ENCODE measurements at regions not wholly inside any gene's neighbourhood (a gene's known extent, or its start where the extent isn't known, plus 50 kb on each side); places are given as distances from the start of the nearest gene placed in this dataset.

DNA sequence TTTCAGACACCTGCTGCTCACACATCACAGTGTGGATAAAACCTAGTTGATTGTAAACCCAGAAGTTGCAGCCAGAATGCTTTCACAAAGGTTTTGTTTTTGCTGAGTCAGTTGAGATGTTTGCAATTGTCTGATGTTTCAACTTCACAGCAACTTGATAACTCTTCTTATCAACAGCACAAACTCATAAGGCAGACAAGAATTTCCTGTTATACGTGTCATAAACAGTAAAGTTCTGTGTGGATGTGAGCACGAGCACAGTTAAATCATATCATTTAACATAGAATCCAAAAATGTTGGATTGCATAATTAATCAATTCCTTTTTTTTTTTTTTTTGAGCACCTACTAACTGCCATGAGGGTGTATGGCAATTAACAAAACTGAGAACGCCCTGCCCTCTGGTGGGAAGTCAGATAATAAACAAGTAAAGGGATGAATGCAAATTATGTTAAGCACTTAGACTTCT, 512.2 kb downstream of the PDHA2 start:
- Mint-ChIP-seq H3K27ac (no peak overlapping the region), H3K27me3 (no peaks in the 10 kb centered on the region), H3K9me3 (ENCODE audit: insufficient read depth) (no peaks in the 10 kb centered on the region), H3K4me3 (no peak overlapping the region), H3K4me1 (no peaks in the 10 kb centered on the region)
- no peaks in the 10 kb centered on the region for H3K27me3 ChIP-seq (replicated peaks in 1 of 4; ENCODE audit: control extremely low read depth in 1 of 4, control insufficient read depth in 3 of 4, insufficient read depth in 4 of 4, low read length in 3 of 4)
- no peaks in the 10 kb centered on the region for H3K79me2 ChIP-seq (ENCODE audit: control insufficient read depth, insufficient read depth, low read length)
- WGBS (ENCODE audit: insufficient coverage): no CpG with 5 or more reads among the region's 3 CpGs
- ChIA-PET CTCF (no interaction called here), POLR2A (no interaction called here)
- H3K9me3 ChIP-seq (ENCODE audit: control extremely low read depth in 1 of 3, control insufficient read depth in 2 of 3, insufficient read depth in 1 of 3, low read length in 2 of 3): no peaks in the 10 kb centered on the region
- ATAC-seq (ENCODE audit: low read depth) (no peak), DNase-seq (no peak)
- H3K9ac ChIP-seq (ENCODE audit: low read length): no peak overlapping the region
- no peaks in the 10 kb centered on the region for H4K20me1 ChIP-seq (ENCODE audit: control insufficient read depth, insufficient read depth, low read length, poor library complexity, severe bottlenecking)
- no peak overlapping the region for H2AFZ ChIP-seq (ENCODE audit: insufficient read depth, low read depth, low read length, poor library complexity, severe bottlenecking)
- intact Hi-C loops (cut with micrococcal nuclease): no loop called here
- H3K4me1 ChIP-seq (ENCODE audit: control insufficient read depth in 2 of 2, insufficient read depth in 2 of 2, low read length in 2 of 2): no peaks in the 10 kb centered on the region
- no peaks in the 10 kb centered on the region for H3K36me3 ChIP-seq (replicated peaks in 1 of 2; ENCODE audit: control extremely low read depth in 1 of 2, control insufficient read depth in 1 of 2, extremely low read depth in 1 of 2, insufficient read depth in 2 of 2, low read length in 1 of 2)
- no peak overlapping the region for H3K27ac ChIP-seq (ENCODE audit: low read length in 2 of 2)
- no peak overlapping the region for H3K4me2 ChIP-seq (replicated peaks; ENCODE audit: low read depth, low read length, poor library complexity, severe bottlenecking)
- no peak overlapping the region for H3K4me3 ChIP-seq (ENCODE audit: control extremely low read depth in 1 of 5, extremely low read depth in 1 of 5, insufficient read depth in 1 of 5, low read depth in 2 of 5, low read length in 4 of 5)
- TF ChIP-seq, protein P1, sequence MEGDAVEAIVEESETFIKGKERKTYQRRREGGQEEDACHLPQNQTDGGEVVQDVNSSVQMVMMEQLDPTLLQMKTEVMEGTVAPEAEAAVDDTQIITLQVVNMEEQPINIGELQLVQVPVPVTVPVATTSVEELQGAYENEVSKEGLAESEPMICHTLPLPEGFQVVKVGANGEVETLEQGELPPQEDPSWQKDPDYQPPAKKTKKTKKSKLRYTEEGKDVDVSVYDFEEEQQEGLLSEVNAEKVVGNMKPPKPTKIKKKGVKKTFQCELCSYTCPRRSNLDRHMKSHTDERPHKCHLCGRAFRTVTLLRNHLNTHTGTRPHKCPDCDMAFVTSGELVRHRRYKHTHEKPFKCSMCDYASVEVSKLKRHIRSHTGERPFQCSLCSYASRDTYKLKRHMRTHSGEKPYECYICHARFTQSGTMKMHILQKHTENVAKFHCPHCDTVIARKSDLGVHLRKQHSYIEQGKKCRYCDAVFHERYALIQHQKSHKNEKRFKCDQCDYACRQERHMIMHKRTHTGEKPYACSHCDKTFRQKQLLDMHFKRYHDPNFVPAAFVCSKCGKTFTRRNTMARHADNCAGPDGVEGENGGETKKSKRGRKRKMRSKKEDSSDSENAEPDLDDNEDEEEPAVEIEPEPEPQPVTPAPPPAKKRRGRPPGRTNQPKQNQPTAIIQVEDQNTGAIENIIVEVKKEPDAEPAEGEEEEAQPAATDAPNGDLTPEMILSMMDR (IDR thresholded peaks at IDR 0.05): no peak
- no peak for TF ChIP-seq EZH2 (IDR thresholded peaks at IDR 0.05; ENCODE audit: borderline replicate concordance, insufficient read depth, low read depth, low read length, poor library complexity, severe bottlenecking)

DNA sequence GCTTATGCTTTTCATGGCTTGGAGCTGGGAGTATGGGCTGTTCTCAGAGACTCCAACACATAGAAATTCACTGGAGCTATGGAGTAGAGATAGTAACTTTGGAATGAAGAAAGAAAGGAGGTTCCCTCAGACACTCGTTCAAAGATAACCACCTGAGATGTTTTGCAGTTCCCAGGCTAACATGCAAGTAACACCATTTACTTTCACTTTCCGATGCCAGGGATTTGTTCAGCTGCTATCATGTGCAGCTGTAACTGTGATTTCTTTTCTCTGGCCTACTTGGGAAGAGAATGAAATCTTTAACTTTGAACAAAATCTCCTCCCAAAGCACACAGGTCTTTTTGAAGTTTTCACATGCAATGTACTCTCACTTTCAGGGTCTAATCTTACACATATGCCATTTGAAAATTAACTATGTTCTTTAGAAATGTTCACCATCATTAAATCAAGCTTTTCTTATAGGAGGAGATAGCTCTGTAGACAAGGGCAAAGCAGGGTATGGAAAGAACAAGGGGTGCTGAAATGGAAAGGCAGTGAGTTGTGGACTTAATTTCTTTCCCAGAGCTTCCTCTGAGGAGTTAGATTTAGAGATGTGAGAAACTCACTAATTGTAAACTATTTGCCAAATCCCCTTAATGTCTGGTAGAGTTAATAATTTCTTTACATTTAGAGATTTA, 514.3 kb downstream of the PDHA2 start:
- no peak overlapping the region for H3K4me3 Mint-ChIP-seq
- H3K9me3 Mint-ChIP-seq (ENCODE audit: insufficient read depth): no peaks in the 10 kb centered on the region
- H3K27ac Mint-ChIP-seq: no peak overlapping the region

More for the DNA sequence above, 514.3 kb downstream of the PDHA2 start:
- intact Hi-C loops (cut with micrococcal nuclease): no loop called here
- ATAC-seq (ENCODE audit: low read depth) (no peak), DNase-seq (no peak)
- no peaks in the 10 kb centered on the region for H3K27me3 Mint-ChIP-seq
- ChIA-PET CTCF (no interaction called here), POLR2A (no interaction called here)
- Histone ChIP-seq H2AFZ (ENCODE audit: insufficient read depth, low read depth, low read length, poor library complexity, severe bottlenecking) (no peak overlapping the region), H3K9ac (ENCODE audit: low read length) (no peak overlapping the region), H3K9me3 (ENCODE audit: control extremely low read depth in 1 of 3, control insufficient read depth in 2 of 3, insufficient read depth in 1 of 3, low read length in 2 of 3) (no peaks in the 10 kb centered on the region), H3K36me3 (replicated peaks in 1 of 2; ENCODE audit: control extremely low read depth in 1 of 2, control insufficient read depth in 1 of 2, extremely low read depth in 1 of 2, insufficient read depth in 2 of 2, low read length in 1 of 2) (no peaks in the 10 kb centered on the region), H3K4me1 (ENCODE audit: control insufficient read depth in 2 of 2, insufficient read depth in 2 of 2, low read length in 2 of 2) (no peaks in the 10 kb centered on the region), H3K27me3 (replicated peaks in 1 of 4; ENCODE audit: control extremely low read depth in 1 of 4, control insufficient read depth in 3 of 4, insufficient read depth in 4 of 4, low read length in 3 of 4) (no peaks in the 10 kb centered on the region), H4K20me1 (ENCODE audit: control insufficient read depth, insufficient read depth, low read length, poor library complexity, severe bottlenecking) (no peaks in the 10 kb centered on the region), H3K79me2 (ENCODE audit: control insufficient read depth, insufficient read depth, low read length) (no peaks in the 10 kb centered on the region), H3K4me3 (ENCODE audit: control extremely low read depth in 1 of 5, extremely low read depth in 1 of 5, insufficient read depth in 1 of 5, low read depth in 2 of 5, low read length in 4 of 5) (no peak overlapping the region), H3K4me2 (replicated peaks; ENCODE audit: low read depth, low read length, poor library complexity, severe bottlenecking) (no peak overlapping the region), H3K27ac (ENCODE audit: low read length in 2 of 2) (no peak overlapping the region)
- TF ChIP-seq EZH2 (IDR thresholded peaks at IDR 0.05; ENCODE audit: borderline replicate concordance, insufficient read depth, low read depth, low read length, poor library complexity, severe bottlenecking): no peak
- TF ChIP-seq, protein P1 (IDR thresholded peaks at IDR 0.05): no peak
- WGBS (ENCODE audit: insufficient coverage): no CpG with 5 or more reads among the region's 2 CpGs
- no peaks in the 10 kb centered on the region for H3K4me1 Mint-ChIP-seq
